DOHH2 (cell line): ENCODE measurements at regions not wholly inside any gene's neighbourhood (a gene's known extent, or its start where the extent isn't known, plus 50 kb on each side); places are given as distances from the start of the nearest gene placed in this dataset.
"Not testable (repeated sequence)": the region's sequence is repeated elsewhere in the genome, so short reads cannot be mapped to it uniquely, and the experiment has no call there.

Experiments
- CTCF ChIP-seq: fragments of 200-600 bp; sonication (generic); IDR thresholded peaks from one replicate; pipeline ENCODE4 v1.5.1; 2014; ENCODE audit warnings: antibody characterized with exemption, mild to moderate bottlenecking, low read depth, low read length; ENCODE audit not compliant: poor library complexity, severe bottlenecking
- EZH2phosphoT487 ChIP-seq: fragments of 200-600 bp; sonication (generic); IDR thresholded peaks from 2 replicates; pipeline ENCODE4 v1.6.1; 2017; ENCODE audit warnings: borderline replicate concordance, mild to moderate bottlenecking, antibody characterized with exemption, low read length, moderate library complexity, mixed read lengths

DNA sequence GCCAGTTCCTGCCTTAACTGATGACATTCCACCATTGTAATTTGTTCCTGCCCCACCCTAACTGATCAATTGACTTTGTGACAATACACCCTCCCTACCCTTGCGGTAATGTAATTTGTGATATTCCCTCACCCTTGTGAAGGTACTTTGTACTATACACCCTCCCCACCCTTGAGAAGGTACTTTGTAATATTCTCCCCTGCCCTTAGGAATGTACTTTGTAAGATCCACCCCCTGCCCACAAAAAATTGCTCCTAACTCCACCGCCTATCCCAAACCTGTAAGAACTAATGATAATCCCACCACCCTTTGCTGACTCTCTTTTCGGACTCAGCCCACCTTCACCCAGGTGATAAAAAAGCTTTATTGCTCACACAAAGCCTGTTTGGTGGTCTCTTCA is 288.5 kb upstream of the GK2 start:
- TF ChIP-seq CTCF, EZH2phosphoT487: not testable (repeated sequence)
